ENCODE measurements at regions not wholly inside any gene's neighbourhood (a gene's known extent, or its start where the extent isn't known, plus 50 kb on each side); places are given as distances from the start of the nearest gene placed in this dataset.

GRCh38 chr1:81596341-81596740 lies 204.4 kb upstream of the ADGRL2 start:
- no peak for TF ChIP-seq CTCF (IDR thresholded peaks at IDR 0.05)
- TF ChIP-seq EP300 (IDR thresholded peaks at IDR 0.05), result no peak
- no peak for TF ChIP-seq POLR2A (IDR thresholded peaks at IDR 0.05)

Data from sigmoid colon (tissue), 4 donors.